ENCODE measurements at regions not wholly inside any gene's neighbourhood (a gene's known extent, or its start where the extent isn't known, plus 50 kb on each side); places are given as distances from the start of the nearest gene placed in this dataset. TPM values are rescaled to one million over a fixed set of nuclear protein-coding genes. Genes with fewer than 3 reads are reported as not detected.
"Not testable (repeated sequence)": the region's sequence is repeated elsewhere in the genome, so short reads cannot be mapped to it uniquely, and the experiment has no call there.

DNA sequence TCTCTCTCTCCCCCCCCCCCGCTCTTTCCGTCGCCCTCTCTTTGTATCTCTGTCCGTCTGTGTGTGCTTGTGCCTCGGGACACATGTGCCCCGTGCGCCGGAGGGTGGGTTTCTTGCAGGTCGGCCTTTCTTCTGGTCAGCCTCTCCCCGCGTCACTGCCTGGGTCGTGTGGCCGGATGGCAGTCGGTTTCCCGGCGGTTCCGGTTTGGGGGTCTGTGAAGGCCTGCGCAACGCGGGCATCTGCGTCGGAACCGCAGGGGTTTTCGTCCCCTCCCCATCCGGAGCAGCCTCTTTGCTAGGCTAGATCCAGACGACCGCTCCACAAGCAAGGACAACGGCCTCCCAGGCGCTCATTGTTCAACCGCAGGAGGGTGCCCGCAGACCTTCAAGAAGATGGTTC, 1398.6 kb upstream of the PCDH10 start:
- H3K36me3 ChIP-seq (ENCODE audit: control insufficient read depth in 4 of 4, insufficient read depth in 4 of 4, low read length in 4 of 4); H3K27ac ChIP-seq (ENCODE audit: low read depth in 1 of 2, low read length in 1 of 2); ATAC-seq (ENCODE audit: insufficient read depth, low FRiP score); H3K4me1 ChIP-seq (ENCODE audit: control insufficient read depth in 5 of 5, insufficient read depth in 5 of 5, low read length in 5 of 5); H3K9me3 ChIP-seq (ENCODE audit: control insufficient read depth in 4 of 4, insufficient read depth in 3 of 4, low read length in 3 of 4); H3K9ac ChIP-seq (ENCODE audit: insufficient read depth in 1 of 2, low read length in 2 of 2); H3K27me3 ChIP-seq (ENCODE audit: control insufficient read depth in 3 of 3, insufficient read depth in 3 of 3, low read length in 2 of 3); H3K4me3 ChIP-seq; DNase-seq: not testable (repeated sequence)
- WGBS, 2 donors = 96 to 98% methylated on average over 22 to 25 of the region's 31 CpGs

DNA sequence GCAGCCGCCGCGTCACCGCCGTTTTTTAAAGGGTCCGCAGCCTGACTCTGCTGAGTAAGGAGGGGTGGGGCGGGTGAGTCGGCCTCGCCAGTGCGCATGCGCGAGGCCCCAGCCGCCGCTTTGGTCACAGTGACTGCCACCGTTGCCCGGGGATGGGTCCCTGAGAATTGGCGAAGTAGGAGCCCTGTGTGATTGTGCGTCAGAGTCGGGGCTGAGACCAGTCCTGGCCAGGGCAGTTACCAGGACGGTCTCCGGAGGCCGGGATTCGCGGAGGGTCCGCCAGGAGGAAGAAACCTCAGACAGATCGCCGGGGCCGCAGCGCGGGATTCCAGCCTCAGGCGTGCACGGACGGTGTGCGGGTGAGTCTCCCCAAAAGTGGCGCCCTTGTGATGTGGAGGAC, 1386.9 kb upstream of the PCDH10 start:
- H3K4me3 ChIP-seq; H3K4me1 ChIP-seq (ENCODE audit: control insufficient read depth in 5 of 5, insufficient read depth in 5 of 5, low read length in 5 of 5); H3K36me3 ChIP-seq (ENCODE audit: control insufficient read depth in 4 of 4, insufficient read depth in 4 of 4, low read length in 4 of 4); H3K9me3 ChIP-seq (ENCODE audit: control insufficient read depth in 4 of 4, insufficient read depth in 3 of 4, low read length in 3 of 4); ATAC-seq (ENCODE audit: insufficient read depth, low FRiP score); H3K27ac ChIP-seq (ENCODE audit: low read depth in 1 of 2, low read length in 1 of 2); H3K27me3 ChIP-seq (ENCODE audit: control insufficient read depth in 3 of 3, insufficient read depth in 3 of 3, low read length in 2 of 3); H3K9ac ChIP-seq (ENCODE audit: insufficient read depth in 1 of 2, low read length in 2 of 2); DNase-seq: not testable (repeated sequence)
- 84 to 87% methylated on average over 5 to 35 of the region's 35 CpGs for WGBS, 2 donors

- 96 to 97% methylated on average over 28 of the region's 28 CpGs for WGBS, 2 donors
- no peak for TF ChIP-seq CTCF (IDR thresholded peaks at IDR 0.05; ENCODE audit: control extremely low read depth, extremely low read depth)
- H3K27me3 ChIP-seq (ENCODE audit: control insufficient read depth in 3 of 3, insufficient read depth in 3 of 3, low read length in 2 of 3) = no peaks in the 10 kb centered on the region
- H3K4me3 ChIP-seq = no peak overlapping the region
- ATAC-seq (ENCODE audit: insufficient read depth, low FRiP score) = no peak
- no peak overlapping the region for H3K27ac ChIP-seq (ENCODE audit: low read depth in 1 of 2, low read length in 1 of 2)
- H3K9me3 ChIP-seq (ENCODE audit: control insufficient read depth in 4 of 4, insufficient read depth in 3 of 4, low read length in 3 of 4) = peaks cover 0 to 4% (median 0%) of the 10 kb centered on the region in 4 donors
- H3K4me1 ChIP-seq (ENCODE audit: control insufficient read depth in 5 of 5, insufficient read depth in 5 of 5, low read length in 5 of 5) = no peaks in the 10 kb centered on the region
- DNase-seq = no peak
- no peaks in the 10 kb centered on the region for H3K36me3 ChIP-seq (ENCODE audit: control insufficient read depth in 4 of 4, insufficient read depth in 4 of 4, low read length in 4 of 4)
- H3K9ac ChIP-seq (ENCODE audit: insufficient read depth in 1 of 2, low read length in 2 of 2) = no peak overlapping the region
Observed at GRCh38 chr4:131764730-131765129, 1384.4 kb upstream of the PCDH10 start.

- H3K4me3 ChIP-seq; H3K9me3 ChIP-seq (ENCODE audit: control insufficient read depth in 4 of 4, insufficient read depth in 3 of 4, low read length in 3 of 4); ATAC-seq (ENCODE audit: insufficient read depth, low FRiP score); H3K36me3 ChIP-seq (ENCODE audit: control insufficient read depth in 4 of 4, insufficient read depth in 4 of 4, low read length in 4 of 4); H3K27me3 ChIP-seq (ENCODE audit: control insufficient read depth in 3 of 3, insufficient read depth in 3 of 3, low read length in 2 of 3); H3K4me1 ChIP-seq (ENCODE audit: control insufficient read depth in 5 of 5, insufficient read depth in 5 of 5, low read length in 5 of 5); H3K9ac ChIP-seq (ENCODE audit: insufficient read depth in 1 of 2, low read length in 2 of 2); DNase-seq; H3K27ac ChIP-seq (ENCODE audit: low read depth in 1 of 2, low read length in 1 of 2): not testable (repeated sequence)
- WGBS, 2 donors = 36 to 38% methylated on average over 3 of the region's 3 CpGs
Observed at GRCh38 chr4:131774382-131774781, 1374.7 kb upstream of the PCDH10 start.

- H3K4me1 ChIP-seq (ENCODE audit: control insufficient read depth in 5 of 5, insufficient read depth in 5 of 5, low read length in 5 of 5); DNase-seq; H3K36me3 ChIP-seq (ENCODE audit: control insufficient read depth in 4 of 4, insufficient read depth in 4 of 4, low read length in 4 of 4); H3K9me3 ChIP-seq (ENCODE audit: control insufficient read depth in 4 of 4, insufficient read depth in 3 of 4, low read length in 3 of 4); H3K9ac ChIP-seq (ENCODE audit: insufficient read depth in 1 of 2, low read length in 2 of 2); H3K4me3 ChIP-seq; H3K27ac ChIP-seq (ENCODE audit: low read depth in 1 of 2, low read length in 1 of 2); ATAC-seq (ENCODE audit: insufficient read depth, low FRiP score); H3K27me3 ChIP-seq (ENCODE audit: control insufficient read depth in 3 of 3, insufficient read depth in 3 of 3, low read length in 2 of 3): not testable (repeated sequence)
- WGBS, 2 donors = 16 to 26% methylated on average over 3 of the region's 3 CpGs
Observed at GRCh38 chr4:131810565-131810964, 1338.5 kb upstream of the PCDH10 start.

Small RNA genes lying in the stretch of these regions (small RNA-seq; reads per million reads assigned to genes)
- not detected for gene AC105424.1 (ENCODE audit: low replicate concordance)
- not detected for gene RF00156 (ENCODE audit: low replicate concordance)
- gene RN7SL205P (ENCODE audit: low replicate concordance) = not detected
- gene RNU6-224P (ENCODE audit: low replicate concordance) = not detected

Measured in lung (tissue), 12 donors.